ENCODE measurements at regions not wholly inside any gene's neighbourhood (a gene's known extent, or its start where the extent isn't known, plus 50 kb on each side); places are given as distances from the start of the nearest gene placed in this dataset.
"Not testable (repeated sequence)": the region's sequence is repeated elsewhere in the genome, so short reads cannot be mapped to it uniquely, and the experiment has no call there.

DNA sequence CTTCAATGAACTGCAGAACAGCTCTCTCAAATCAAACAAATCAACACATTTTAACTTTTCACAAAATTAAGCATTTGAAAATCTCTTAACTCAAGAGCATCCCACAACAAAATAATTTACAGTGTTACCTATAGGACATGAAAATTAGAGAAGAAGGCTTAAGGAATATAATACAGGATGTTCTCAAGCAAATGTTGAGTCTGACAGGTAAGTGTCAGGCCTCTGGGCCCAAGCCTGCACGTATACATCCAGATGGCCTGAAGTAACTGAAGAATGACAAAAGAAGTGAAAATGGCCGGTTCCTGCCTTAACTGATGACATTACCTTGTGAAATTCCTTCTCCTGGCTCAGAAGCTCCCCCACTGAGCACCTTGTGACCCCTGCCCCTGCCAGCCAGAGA lies 160.6 kb upstream of the NANOGP8 start:
- H2AFZ ChIP-seq (replicated peaks; ENCODE audit: low read length, poor library complexity); H4K8ac ChIP-seq (ENCODE audit: low read depth in 2 of 2, low read length in 2 of 2); H3K4me2 ChIP-seq (ENCODE audit: low read depth, low read length); H3K23ac ChIP-seq (ENCODE audit: low read depth, low read length); CTCF ChIA-PET; H3K4ac ChIP-seq (ENCODE audit: low read depth, low read length); H3K9me1 ChIP-seq (ENCODE audit: insufficient read depth, low read length); dilution Hi-C loops (cut with HindIII; ENCODE audit: low sequenced_read_pairs, unreplicated experiment); H2BK20ac ChIP-seq (ENCODE audit: low read depth, low read length); H3K56ac ChIP-seq (ENCODE audit: extremely low read depth, insufficient read depth, low read length); H2BK5ac ChIP-seq (ENCODE audit: low read depth, low read length, poor library complexity, severe bottlenecking); H3K4me3 ChIP-seq (ENCODE audit: insufficient read depth, low read depth, low read length); H3K9me3 ChIP-seq (ENCODE audit: control insufficient read depth, insufficient read depth, low read length); POLR2A ChIA-PET (ENCODE audit: unreplicated experiment); H2AK5ac ChIP-seq (ENCODE audit: low read depth, low read length); H3K36me3 ChIP-seq (ENCODE audit: control insufficient read depth, insufficient read depth, low read length); H4K20me1 ChIP-seq (ENCODE audit: insufficient read depth, low read length); BruUV-seq (replicated peaks); H2BK15ac ChIP-seq (ENCODE audit: low read depth, low read length); H3K27me3 ChIP-seq (ENCODE audit: control insufficient read depth, insufficient read depth, low read length); H3K4me1 ChIP-seq (ENCODE audit: control insufficient read depth, insufficient read depth, low read length); H2AK9ac ChIP-seq (replicated peaks; ENCODE audit: low read depth, low read length, poor library complexity); H3K18ac ChIP-seq (ENCODE audit: low read depth, low read length); H2BK120ac ChIP-seq (ENCODE audit: low read depth, low read length); DNase-seq; H4K91ac ChIP-seq (ENCODE audit: insufficient read depth, low read depth, low read length); ATAC-seq (ENCODE audit: low read depth); H3K27ac ChIP-seq (ENCODE audit: insufficient read depth, low read length); in situ Hi-C loops (cut with MboI; ENCODE audit: low sequenced_read_pairs); H3K14ac ChIP-seq (replicated peaks; ENCODE audit: low read depth, low read length); H3K79me1 ChIP-seq (ENCODE audit: low read depth in 1 of 2, low read length in 2 of 2); intact Hi-C loops (cut with micrococcal nuclease); H4K5ac ChIP-seq (ENCODE audit: low read depth, low read length); H3K9ac ChIP-seq (ENCODE audit: low read depth, low read length): not testable (repeated sequence)
- WGBS, 2 experiments (ENCODE audit: extremely low coverage in 2 of 2, insufficient read length in 1 of 2): no CpG with 5 or more reads among the region's 2 CpGs
